ENCODE measurements at regions not wholly inside any gene's neighbourhood (a gene's known extent, or its start where the extent isn't known, plus 50 kb on each side); places are given as distances from the start of the nearest gene placed in this dataset.
"Not testable (repeated sequence)": the region's sequence is repeated elsewhere in the genome, so short reads cannot be mapped to it uniquely, and the experiment has no call there.

DNA sequence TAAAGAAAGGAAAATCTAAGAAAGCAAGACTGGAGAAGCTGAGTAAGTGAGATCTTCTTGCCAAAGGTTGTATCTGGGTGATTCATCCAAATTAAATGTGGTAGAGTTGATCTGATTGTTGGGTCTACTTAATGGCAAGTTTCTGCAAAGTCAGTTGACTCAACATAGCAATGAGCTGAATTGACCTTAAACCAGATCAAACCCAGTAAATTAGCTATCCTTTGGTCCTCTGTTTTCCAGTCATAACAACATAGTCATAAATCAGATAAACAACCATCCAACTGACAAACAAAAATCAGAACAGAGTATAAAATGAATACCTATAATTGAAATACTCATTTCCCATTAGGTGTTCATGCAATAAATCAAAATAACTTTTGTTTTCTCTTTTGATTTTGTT is 142.6 kb upstream of the CFAP20DC start:
- Histone ChIP-seq H3K9ac (ENCODE audit: insufficient read length) (no peak overlapping the region), H3K36me3 (ENCODE audit: insufficient read depth, low read length) (no peaks in the 10 kb centered on the region), H3K4me3 (no peak overlapping the region), H3K27ac (no peak overlapping the region), H3K9me3 (ENCODE audit: low read depth, low read length) (no peaks in the 10 kb centered on the region)
- TF ChIP-seq POLR2AphosphoS5 (IDR thresholded peaks at IDR 0.05; ENCODE audit: borderline replicate concordance, low read depth, low read length) (no peak), EZH2 (IDR thresholded peaks at IDR 0.05) (no peak), FOXP2 (optimal IDR thresholded peaks at IDR 0.05; ENCODE audit: control extremely low read depth, extremely low read length, insufficient read depth) (no peak)
- no peak for DNase-seq (ENCODE audit: low read depth, low spot score)

DNA sequence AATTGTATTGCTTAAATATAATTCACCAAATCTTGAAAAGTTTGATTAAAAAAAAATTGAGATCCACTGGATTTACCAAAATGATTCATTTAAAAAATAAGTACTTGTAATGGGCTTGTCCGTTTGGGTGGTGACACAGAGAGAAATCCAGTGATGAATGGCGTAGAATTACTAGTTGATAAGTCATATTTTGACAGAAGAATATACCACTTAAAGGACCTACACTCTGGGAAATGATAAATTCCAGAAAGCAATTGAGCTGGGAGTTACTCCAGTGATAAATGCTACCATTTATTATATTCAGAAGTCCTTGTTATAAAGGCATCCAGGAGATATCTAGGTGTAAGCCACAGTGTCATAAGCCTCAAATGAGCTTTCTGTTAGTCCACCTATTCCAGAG is 141.8 kb upstream of the CFAP20DC start:
- H3K27ac ChIP-seq, result no peak overlapping the region
- H3K9ac ChIP-seq (ENCODE audit: insufficient read length), result no peak overlapping the region
- H3K4me3 ChIP-seq, result no peak overlapping the region
- no peaks in the 10 kb centered on the region for H3K9me3 ChIP-seq (ENCODE audit: low read depth, low read length)
- no peak for DNase-seq (ENCODE audit: low read depth, low spot score)
- H3K36me3 ChIP-seq (ENCODE audit: insufficient read depth, low read length), result no peaks in the 10 kb centered on the region
- TF ChIP-seq FOXP2 (optimal IDR thresholded peaks at IDR 0.05; ENCODE audit: control extremely low read depth, extremely low read length, insufficient read depth) (no peak), EZH2 (IDR thresholded peaks at IDR 0.05) (no peak), POLR2AphosphoS5 (IDR thresholded peaks at IDR 0.05; ENCODE audit: borderline replicate concordance, low read depth, low read length) (no peak)

DNA sequence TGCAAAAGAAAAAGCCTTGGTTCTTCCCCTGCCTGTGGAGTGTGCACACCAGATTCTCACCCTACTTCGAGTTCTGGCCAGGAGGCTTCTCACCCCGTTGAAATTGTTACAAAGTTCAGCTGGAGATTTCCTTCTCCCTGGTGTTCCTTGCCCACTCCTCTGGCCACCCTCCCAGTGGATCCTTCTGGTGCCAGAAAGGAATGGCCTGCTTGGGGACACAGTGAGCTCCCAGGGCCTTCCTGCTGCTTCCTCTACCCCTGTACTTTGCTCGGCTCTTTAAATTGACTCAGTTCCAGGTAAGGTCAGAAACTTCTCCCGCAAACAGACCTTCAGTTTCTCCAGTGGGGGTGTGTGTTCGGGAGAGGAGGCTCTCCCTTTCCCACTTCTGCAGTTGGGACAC is 140.1 kb upstream of the CFAP20DC start:
- Histone ChIP-seq H3K4me3 (no peak overlapping the region), H3K9me3 (ENCODE audit: low read depth, low read length) (no peaks in the 10 kb centered on the region), H3K27ac (no peak overlapping the region), H3K36me3 (ENCODE audit: insufficient read depth, low read length) (no peaks in the 10 kb centered on the region), H3K9ac (ENCODE audit: insufficient read length) (no peak overlapping the region)
- no peak for DNase-seq (ENCODE audit: low read depth, low spot score)
- TF ChIP-seq EZH2 (IDR thresholded peaks at IDR 0.05) (no peak), POLR2AphosphoS5 (IDR thresholded peaks at IDR 0.05; ENCODE audit: borderline replicate concordance, low read depth, low read length) (no peak), FOXP2 (optimal IDR thresholded peaks at IDR 0.05; ENCODE audit: control extremely low read depth, extremely low read length, insufficient read depth) (no peak)

DNA sequence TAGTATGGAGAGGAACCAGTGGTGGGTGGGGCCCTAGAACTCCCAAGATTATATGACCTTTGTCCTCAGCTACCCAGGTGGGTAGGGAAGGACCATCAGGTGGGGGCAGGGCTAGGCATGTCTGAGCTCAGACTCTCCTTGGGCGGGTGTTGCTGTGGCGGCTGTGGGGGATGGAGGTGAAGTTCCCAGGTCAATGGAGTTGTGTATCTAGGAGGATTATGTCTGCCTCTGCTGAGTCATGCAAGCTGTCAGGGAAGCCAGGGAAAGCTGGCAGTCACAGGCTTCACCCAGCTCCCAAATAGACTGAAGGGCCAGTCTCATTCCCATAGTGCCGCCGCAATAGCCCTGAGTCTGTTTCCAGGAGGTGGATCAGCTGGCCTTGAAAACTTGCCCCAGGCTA is 139.7 kb upstream of the CFAP20DC start:
- Histone ChIP-seq H3K9me3 (ENCODE audit: low read depth, low read length) (no peaks in the 10 kb centered on the region), H3K4me3 (no peak overlapping the region), H3K9ac (ENCODE audit: insufficient read length) (no peak overlapping the region), H3K36me3 (ENCODE audit: insufficient read depth, low read length) (no peaks in the 10 kb centered on the region), H3K27ac (no peak overlapping the region)
- no peak for DNase-seq (ENCODE audit: low read depth, low spot score)
- TF ChIP-seq FOXP2 (optimal IDR thresholded peaks at IDR 0.05; ENCODE audit: control extremely low read depth, extremely low read length, insufficient read depth) (no peak), EZH2 (IDR thresholded peaks at IDR 0.05) (no peak), POLR2AphosphoS5 (IDR thresholded peaks at IDR 0.05; ENCODE audit: borderline replicate concordance, low read depth, low read length) (no peak)

DNA sequence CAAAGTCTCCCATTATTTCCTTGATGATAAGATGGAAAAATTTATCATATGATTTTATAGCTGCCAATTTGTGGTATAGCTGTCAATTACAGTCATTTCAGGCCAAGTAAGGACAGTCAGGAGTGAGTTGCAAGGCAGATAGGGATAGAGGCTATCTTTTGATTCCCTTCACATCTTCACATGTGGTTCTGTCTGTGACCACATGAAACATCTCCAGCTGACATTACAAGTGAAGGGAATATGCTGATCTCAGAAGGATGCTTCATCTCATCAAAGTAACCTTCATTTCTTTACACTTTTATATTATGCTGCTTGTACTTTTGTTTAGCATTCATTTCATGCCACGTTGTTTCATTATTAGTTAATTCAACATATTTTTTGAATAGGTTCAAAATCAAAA is 136.9 kb upstream of the CFAP20DC start:
- Histone ChIP-seq H3K9me3 (ENCODE audit: low read depth, low read length) (no peaks in the 10 kb centered on the region), H3K27ac (no peak overlapping the region), H3K4me3 (no peak overlapping the region), H3K36me3 (ENCODE audit: insufficient read depth, low read length) (no peaks in the 10 kb centered on the region), H3K9ac (ENCODE audit: insufficient read length) (no peak overlapping the region)
- TF ChIP-seq EZH2 (IDR thresholded peaks at IDR 0.05), result no peak
- DNase-seq (ENCODE audit: low read depth, low spot score), result no peak

DNA sequence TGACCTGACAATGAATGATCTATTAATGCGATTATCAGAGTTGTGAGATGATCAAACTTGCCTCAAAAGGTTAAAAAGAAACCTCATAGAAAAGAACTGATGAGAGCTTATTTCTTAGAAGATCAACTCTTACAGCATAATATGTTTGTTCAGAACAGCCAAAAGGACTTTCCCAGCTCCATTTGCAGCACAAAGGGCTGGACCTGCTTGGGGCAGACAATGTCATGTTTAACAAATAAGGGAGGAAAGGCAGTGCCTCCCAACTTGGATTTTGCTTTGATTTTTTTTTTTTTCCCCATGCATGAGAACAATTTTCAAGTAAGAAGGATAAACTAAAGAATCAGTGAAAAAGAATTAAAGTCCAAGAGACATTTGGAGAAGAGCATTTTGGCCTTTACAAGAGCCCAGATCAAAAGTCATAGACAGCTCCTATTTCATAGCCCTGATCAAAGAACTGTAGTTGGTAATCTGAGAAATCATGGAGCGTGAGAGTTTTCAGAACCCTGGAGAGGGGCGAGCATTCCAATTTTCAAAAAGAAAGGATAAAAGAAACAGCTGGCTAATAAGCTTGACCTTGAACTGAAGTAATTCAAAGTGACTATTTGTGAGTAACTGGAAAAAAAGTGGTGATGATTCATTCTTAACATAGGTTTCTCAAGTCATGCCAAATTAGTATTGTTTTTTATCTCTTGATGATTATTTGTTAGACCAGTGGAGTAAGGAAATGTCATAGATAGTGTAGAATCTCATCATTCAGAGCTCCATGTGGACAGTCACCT is 136.0 kb upstream of the CFAP20DC start:
- H3K36me3 ChIP-seq (ENCODE audit: insufficient read depth, low read length), result no peaks in the 10 kb centered on the region
- H3K27ac ChIP-seq, result no peak overlapping the region
- H3K4me3 ChIP-seq, result no peak overlapping the region
- DNase-seq (ENCODE audit: low read depth, low spot score), result no peak
- no peaks in the 10 kb centered on the region for H3K9me3 ChIP-seq (ENCODE audit: low read depth, low read length)
- TF ChIP-seq FOXP2 (optimal IDR thresholded peaks at IDR 0.05; ENCODE audit: control extremely low read depth, extremely low read length, insufficient read depth) (no peak), EZH2 (IDR thresholded peaks at IDR 0.05) (no peak), POLR2AphosphoS5 (IDR thresholded peaks at IDR 0.05; ENCODE audit: borderline replicate concordance, low read depth, low read length) (no peak)
- no peak overlapping the region for H3K9ac ChIP-seq (ENCODE audit: insufficient read length)

DNA sequence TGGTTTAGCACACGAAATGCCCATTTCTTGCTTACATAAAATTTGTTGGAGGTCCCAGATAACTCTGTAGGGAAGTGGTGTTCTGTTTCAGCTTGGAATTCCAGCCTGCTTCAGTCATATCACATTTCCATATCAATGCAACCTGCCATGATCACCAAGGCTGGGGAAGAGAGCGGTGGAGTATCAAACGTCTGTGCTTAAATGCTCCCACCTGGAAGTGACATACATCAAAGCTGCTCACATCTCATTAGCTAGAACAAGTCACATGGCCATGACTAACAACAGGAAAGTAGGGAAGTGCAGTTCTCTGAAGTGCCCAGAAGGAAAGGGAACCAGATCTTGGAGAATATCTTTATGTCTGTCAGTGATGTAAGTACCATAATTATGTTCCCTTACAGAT is 130.2 kb upstream of the CFAP20DC start:
- no peak overlapping the region for H3K27ac ChIP-seq
- no peaks in the 10 kb centered on the region for H3K9me3 ChIP-seq (ENCODE audit: low read depth, low read length)
- H3K9ac ChIP-seq (ENCODE audit: insufficient read length), result no peak overlapping the region
- DNase-seq (ENCODE audit: low read depth, low spot score), result no peak
- no peak overlapping the region for H3K4me3 ChIP-seq
- no peak for TF ChIP-seq POLR2AphosphoS5 (IDR thresholded peaks at IDR 0.05; ENCODE audit: borderline replicate concordance, low read depth, low read length)
- TF ChIP-seq FOXP2 (optimal IDR thresholded peaks at IDR 0.05; ENCODE audit: control extremely low read depth, extremely low read length, insufficient read depth), result no peak
- no peak for TF ChIP-seq EZH2 (IDR thresholded peaks at IDR 0.05)
- H3K36me3 ChIP-seq (ENCODE audit: insufficient read depth, low read length), result no peaks in the 10 kb centered on the region

DNA sequence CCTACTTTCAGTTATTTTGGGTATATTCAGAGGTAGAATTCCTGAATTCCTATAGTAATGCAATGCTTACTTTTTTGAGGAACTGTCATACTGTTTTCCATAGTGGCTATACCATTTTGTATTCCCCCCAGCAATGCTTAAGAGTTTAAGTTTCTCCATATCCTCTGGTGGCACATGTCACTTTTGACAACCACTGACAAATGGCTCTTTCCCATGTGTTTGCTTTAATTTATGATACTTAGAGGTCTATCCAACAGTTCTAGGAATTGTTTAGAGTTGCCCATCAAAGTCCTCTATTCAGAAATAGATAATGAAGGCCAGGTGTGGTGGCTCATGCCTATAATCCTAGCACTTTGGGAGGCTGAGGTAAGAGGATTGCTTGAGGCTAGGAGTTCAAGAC is 128.9 kb upstream of the CFAP20DC start:
- TF ChIP-seq POLR2AphosphoS5 (IDR thresholded peaks at IDR 0.05; ENCODE audit: borderline replicate concordance, low read depth, low read length), result no peak
- no peak for TF ChIP-seq FOXP2 (optimal IDR thresholded peaks at IDR 0.05; ENCODE audit: control extremely low read depth, extremely low read length, insufficient read depth)
- no peak for TF ChIP-seq EZH2 (IDR thresholded peaks at IDR 0.05)
- no peak overlapping the region for H3K27ac ChIP-seq
- H3K9ac ChIP-seq (ENCODE audit: insufficient read length), result no peak overlapping the region
- DNase-seq (ENCODE audit: low read depth, low spot score), result no peak
- no peaks in the 10 kb centered on the region for H3K9me3 ChIP-seq (ENCODE audit: low read depth, low read length)
- H3K4me3 ChIP-seq, result no peak overlapping the region
- H3K36me3 ChIP-seq (ENCODE audit: insufficient read depth, low read length), result no peaks in the 10 kb centered on the region

DNA sequence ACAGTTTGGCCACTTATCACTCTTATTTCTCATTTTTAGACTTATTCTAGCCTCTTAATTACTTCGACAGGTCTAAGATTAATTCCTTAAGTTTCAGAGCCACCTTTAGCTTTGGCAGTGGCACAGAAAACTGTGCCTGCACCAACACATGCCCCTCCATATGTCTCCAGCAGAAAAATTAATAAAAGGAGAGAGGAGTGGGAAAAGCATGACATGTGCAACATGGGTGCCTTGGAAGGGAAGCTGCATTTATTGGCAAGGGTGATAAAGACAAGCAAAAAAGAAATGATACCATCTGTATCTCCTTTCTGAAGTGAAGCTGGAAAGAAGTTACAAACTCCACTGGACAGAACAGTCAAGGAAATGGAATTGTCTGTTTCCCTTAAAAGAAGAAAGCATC is 121.7 kb upstream of the CFAP20DC start:
- Histone ChIP-seq H3K27ac (no peak overlapping the region), H3K9me3 (ENCODE audit: low read depth, low read length) (no peaks in the 10 kb centered on the region), H3K9ac (ENCODE audit: insufficient read length) (no peak overlapping the region), H3K36me3 (ENCODE audit: insufficient read depth, low read length) (no peaks in the 10 kb centered on the region), H3K4me3 (no peak overlapping the region)
- no peak for DNase-seq (ENCODE audit: low read depth, low spot score)
- TF ChIP-seq EZH2 (IDR thresholded peaks at IDR 0.05) (no peak), POLR2AphosphoS5 (IDR thresholded peaks at IDR 0.05; ENCODE audit: borderline replicate concordance, low read depth, low read length) (no peak), FOXP2 (optimal IDR thresholded peaks at IDR 0.05; ENCODE audit: control extremely low read depth, extremely low read length, insufficient read depth) (no peak)

DNA sequence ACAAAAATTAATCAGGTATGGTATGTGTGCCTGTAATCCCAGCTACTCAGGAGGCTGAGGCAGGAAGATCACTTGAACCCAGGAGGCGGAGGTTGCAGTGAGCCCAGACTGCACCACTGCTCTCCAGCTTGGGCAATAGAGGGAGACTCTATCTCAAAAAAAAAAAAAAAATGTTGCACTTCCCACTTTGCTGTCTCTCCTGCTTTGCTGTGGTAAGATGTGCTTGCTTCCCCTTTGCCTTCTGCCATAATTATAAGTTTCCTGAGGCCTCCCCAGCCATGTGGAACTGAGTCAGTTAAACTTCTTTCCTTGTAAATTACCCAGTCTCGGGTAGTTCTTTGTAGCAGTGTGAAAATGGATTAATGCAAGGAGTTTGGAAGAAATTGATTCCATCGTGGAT is 120.3 kb upstream of the CFAP20DC start:
- H3K27ac ChIP-seq; H3K4me3 ChIP-seq; DNase-seq (ENCODE audit: low read depth, low spot score); H3K9ac ChIP-seq (ENCODE audit: insufficient read length); H3K36me3 ChIP-seq (ENCODE audit: insufficient read depth, low read length); H3K9me3 ChIP-seq (ENCODE audit: low read depth, low read length): not testable (repeated sequence)
